Chondrocyte (in vitro differentiated cells): ENCODE measurements at regions not wholly inside any gene's neighbourhood (a gene's known extent, or its start where the extent isn't known, plus 50 kb on each side); places are given as distances from the start of the nearest gene placed in this dataset.

Source experiments
- DNase-seq: peaks from one replicate; pipeline ENCODE4 v3.0.0; 2021; ENCODE audit warnings: mixed read lengths, low spot score
- H3K27ac Mint-ChIP-seq: one replicate; pipeline ENCODE4 v1.8.0; 2021; ENCODE audit warnings: mild to moderate bottlenecking, moderate library complexity, mixed read lengths; ENCODE audit not compliant: unreplicated experiment
- H3K27me3 Mint-ChIP-seq: 2 replicates; pipeline ENCODE4 v1.8.0; 2021; ENCODE audit warnings: low read depth, mixed read lengths
- H3K36me3 Mint-ChIP-seq: 2 replicates; pipeline ENCODE4 v1.8.0; 2021; ENCODE audit warnings: low read depth, mixed read lengths
- H3K4me1 Mint-ChIP-seq: 2 replicates; pipeline ENCODE4 v1.8.0; 2021; ENCODE audit warnings: low read depth, mild to moderate bottlenecking, mixed read lengths
- H3K4me3 Mint-ChIP-seq: one replicate; pipeline ENCODE4 v1.8.0; 2021; ENCODE audit warnings: mild to moderate bottlenecking, moderate library complexity, mixed read lengths; ENCODE audit not compliant: unreplicated experiment
- H3K9me3 Mint-ChIP-seq: 2 replicates; pipeline ENCODE4 v1.8.0; 2021; ENCODE audit warnings: low read depth, mixed read lengths
- TF ChIP-seq, protein P1 (sequence below): fragments of 200-600 bp; sonication (generic); IDR thresholded peaks from 2 replicates; pipeline ENCODE4 v1.5.0; 2021; ENCODE audit warnings: antibody characterized with exemption, mild to moderate bottlenecking, moderate library complexity

DNA sequence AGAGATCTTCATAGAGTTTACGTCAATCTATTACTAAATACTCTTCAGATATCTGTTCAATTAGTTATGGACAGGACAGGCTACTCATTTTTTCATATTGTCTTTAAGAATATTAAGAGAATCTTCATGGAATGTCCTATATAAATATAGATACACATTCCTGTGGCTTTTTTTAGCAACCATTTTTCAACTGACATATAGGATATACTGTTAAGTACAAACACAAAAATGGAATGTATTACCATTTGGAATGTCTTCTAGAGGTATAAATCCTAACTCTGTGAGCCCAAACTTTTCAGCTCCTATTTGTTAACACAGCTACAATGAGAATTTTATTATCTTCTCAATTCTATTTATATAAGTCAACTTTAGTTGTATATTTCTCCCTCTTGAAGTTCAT, 239.6 kb upstream of the DEFB112 start:
- no peak for DNase-seq
- no peak overlapping the region for H3K4me3 Mint-ChIP-seq
- H3K27me3 Mint-ChIP-seq, result no peaks in the 10 kb centered on the region
- H3K36me3 Mint-ChIP-seq, result no peaks in the 10 kb centered on the region
- H3K4me1 Mint-ChIP-seq, result peaks cover 29% of the 10 kb centered on the region
- no peak overlapping the region for H3K27ac Mint-ChIP-seq
- TF ChIP-seq, protein P1, sequence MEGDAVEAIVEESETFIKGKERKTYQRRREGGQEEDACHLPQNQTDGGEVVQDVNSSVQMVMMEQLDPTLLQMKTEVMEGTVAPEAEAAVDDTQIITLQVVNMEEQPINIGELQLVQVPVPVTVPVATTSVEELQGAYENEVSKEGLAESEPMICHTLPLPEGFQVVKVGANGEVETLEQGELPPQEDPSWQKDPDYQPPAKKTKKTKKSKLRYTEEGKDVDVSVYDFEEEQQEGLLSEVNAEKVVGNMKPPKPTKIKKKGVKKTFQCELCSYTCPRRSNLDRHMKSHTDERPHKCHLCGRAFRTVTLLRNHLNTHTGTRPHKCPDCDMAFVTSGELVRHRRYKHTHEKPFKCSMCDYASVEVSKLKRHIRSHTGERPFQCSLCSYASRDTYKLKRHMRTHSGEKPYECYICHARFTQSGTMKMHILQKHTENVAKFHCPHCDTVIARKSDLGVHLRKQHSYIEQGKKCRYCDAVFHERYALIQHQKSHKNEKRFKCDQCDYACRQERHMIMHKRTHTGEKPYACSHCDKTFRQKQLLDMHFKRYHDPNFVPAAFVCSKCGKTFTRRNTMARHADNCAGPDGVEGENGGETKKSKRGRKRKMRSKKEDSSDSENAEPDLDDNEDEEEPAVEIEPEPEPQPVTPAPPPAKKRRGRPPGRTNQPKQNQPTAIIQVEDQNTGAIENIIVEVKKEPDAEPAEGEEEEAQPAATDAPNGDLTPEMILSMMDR, result no peak
- H3K9me3 Mint-ChIP-seq, result no peaks in the 10 kb centered on the region

DNA sequence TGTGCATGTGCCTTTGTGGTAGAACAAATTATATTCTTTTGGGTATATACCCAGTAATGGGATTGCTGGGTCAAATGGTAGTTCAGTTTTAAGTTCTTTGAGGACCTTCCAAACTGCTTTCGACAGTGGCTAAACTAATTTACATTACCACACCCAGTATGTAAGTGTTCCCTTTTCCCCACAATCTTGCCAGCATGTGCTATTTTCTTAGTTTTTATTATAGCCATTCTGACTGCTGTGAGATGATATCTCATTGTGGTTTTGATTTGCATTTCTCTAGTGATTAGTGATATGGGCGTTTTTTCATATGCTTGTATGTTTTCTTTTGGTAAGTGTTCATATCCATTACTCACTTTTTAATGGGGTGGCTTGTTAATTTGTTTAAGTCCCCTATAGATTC, 251.6 kb upstream of the DEFB112 start:
- DNase-seq, result no peak
- peaks cover 4% of the 10 kb centered on the region for H3K9me3 Mint-ChIP-seq
- TF ChIP-seq, protein P1, result no peak
- H3K27me3 Mint-ChIP-seq, result no peaks in the 10 kb centered on the region
- no peak overlapping the region for H3K27ac Mint-ChIP-seq
- no peaks in the 10 kb centered on the region for H3K36me3 Mint-ChIP-seq
- no peak overlapping the region for H3K4me3 Mint-ChIP-seq
- no peaks in the 10 kb centered on the region for H3K4me1 Mint-ChIP-seq

DNA sequence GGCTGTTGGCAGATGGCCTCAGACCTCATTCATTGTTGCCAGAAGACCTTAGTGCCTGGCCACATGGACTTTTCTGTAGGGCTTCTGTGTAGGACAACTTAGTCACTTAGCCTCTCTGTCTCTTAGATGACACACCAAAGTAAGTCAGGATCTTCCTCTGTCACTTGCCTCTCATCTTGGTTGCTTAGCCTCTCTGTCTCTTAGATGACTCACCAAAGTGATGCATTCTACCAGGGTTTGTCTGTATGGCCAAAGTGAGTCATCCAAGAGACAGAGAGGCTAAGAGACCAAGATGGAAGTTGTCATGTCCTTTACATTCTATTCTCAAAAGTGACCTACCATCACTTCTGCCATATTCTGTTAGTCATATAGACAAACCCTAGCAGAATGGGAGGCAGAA, 255.9 kb upstream of the DEFB112 start:
- no peaks in the 10 kb centered on the region for H3K4me1 Mint-ChIP-seq
- no peaks in the 10 kb centered on the region for H3K27me3 Mint-ChIP-seq
- peaks cover 4% of the 10 kb centered on the region for H3K9me3 Mint-ChIP-seq
- H3K27ac Mint-ChIP-seq, result no peak overlapping the region
- DNase-seq, result no peak
- H3K4me3 Mint-ChIP-seq, result no peak overlapping the region
- TF ChIP-seq, protein P1, result no peak
- H3K36me3 Mint-ChIP-seq, result no peaks in the 10 kb centered on the region

DNA sequence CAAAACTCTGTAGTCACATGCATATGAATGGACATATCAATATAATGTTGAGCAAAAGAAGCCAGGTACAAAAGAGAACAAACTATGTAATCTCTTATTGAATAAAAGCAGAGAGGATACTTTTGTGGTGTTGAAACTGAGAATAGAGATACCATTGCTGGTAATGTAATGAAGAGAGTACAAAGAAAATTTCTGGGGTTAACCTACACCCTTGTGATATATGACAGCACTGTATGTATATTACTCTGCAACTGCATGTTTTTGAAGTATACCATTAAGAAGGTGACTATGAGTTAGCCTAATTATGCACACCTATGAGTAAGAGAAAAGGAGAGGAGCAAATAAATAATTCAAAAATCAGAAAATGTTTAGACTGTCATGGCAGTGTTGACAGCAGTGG, 268.8 kb upstream of the DEFB112 start:
- DNase-seq, result no peak
- Mint-ChIP-seq H3K27me3 (no peaks in the 10 kb centered on the region), H3K4me3 (no peak overlapping the region), H3K27ac (no peak overlapping the region), H3K9me3 (no peaks in the 10 kb centered on the region), H3K4me1 (no peaks in the 10 kb centered on the region), H3K36me3 (no peaks in the 10 kb centered on the region)
- TF ChIP-seq, protein P1, result no peak

DNA sequence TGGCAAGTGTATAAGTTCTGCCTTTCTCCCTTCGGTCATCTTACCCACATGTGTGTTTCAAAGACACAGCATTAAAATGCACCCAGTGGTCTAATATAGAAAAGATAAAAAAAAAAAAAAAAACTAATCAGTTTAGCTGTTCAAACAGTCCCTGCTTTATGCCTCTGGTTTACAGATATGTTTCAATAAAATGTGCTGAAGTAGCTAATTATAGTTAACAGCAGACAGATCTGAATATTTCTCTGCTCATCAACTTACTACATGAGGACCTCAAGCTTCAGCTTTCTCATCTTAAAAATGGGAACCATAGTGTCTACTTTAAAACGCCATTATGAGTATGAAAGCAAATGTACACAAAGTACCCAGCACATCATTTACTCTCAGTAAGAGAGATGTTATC, 280.6 kb upstream of the DEFB112 start:
- Mint-ChIP-seq H3K36me3 (no peaks in the 10 kb centered on the region), H3K27ac (no peak overlapping the region), H3K4me1 (no peaks in the 10 kb centered on the region), H3K27me3 (peaks cover 5% of the 10 kb centered on the region), H3K4me3 (no peak overlapping the region), H3K9me3 (peaks cover 3% of the 10 kb centered on the region)
- no peak for DNase-seq
- TF ChIP-seq, protein P1, result no peak
